Body of pancreas (tissue), 4 donors: ENCODE measurements at regions not wholly inside any gene's neighbourhood (a gene's known extent, or its start where the extent isn't known, plus 50 kb on each side); places are given as distances from the start of the nearest gene placed in this dataset.

Experiments
- ATAC-seq: fragments of 150-250 bp; one replicate; pipeline ENCODE4 v1.9.1; 2016
- DNase-seq, 4 donors: peaks; one replicate each; pipeline ENCODE4 v3.0.0-alpha.2; 2019
- H3K27ac ChIP-seq, 4 donors: fragments of 200-600 bp; sonication (generic); 1 replicate in 3 of 4; 2 replicates in 1 of 4; pipeline versions ENCODE4 v1.5.1 to v1.6.1; 2016 to 2019; ENCODE audit warnings: mild to moderate bottlenecking in 1 of 4, mixed read lengths in 1 of 4, moderate library complexity in 1 of 4
- H3K27me3 ChIP-seq, 2 donors: fragments of 200-600 bp; sonication (generic); one replicate each; pipeline ENCODE4 v1.6.0; 2016; ENCODE audit warnings: mild to moderate bottlenecking in 1 of 2
- H3K36me3 ChIP-seq, 2 donors: fragments of 200-600 bp; sonication (generic); replicated peaks in 1 of 2; 2 replicates each; pipeline ENCODE4 v1.5.1; 2016; ENCODE audit warnings: low read depth in 2 of 2; ENCODE audit not compliant: insufficient read depth in 1 of 2
- H3K4me1 ChIP-seq: fragments of 200-600 bp; sonication (generic); one replicate; pipeline ENCODE4 v1.6.0; 2016
- H3K4me3 ChIP-seq, 2 donors: fragments of 200-600 bp; sonication (generic); 1 replicate in 1 of 2; 2 replicates in 1 of 2; pipeline ENCODE4 v1.5.1; 2016 to 2019
- H3K9me3 ChIP-seq, 3 donors: fragments of 200-600 bp; sonication (generic); 1 replicate in 2 of 3; 2 replicates in 1 of 3; pipeline ENCODE4 v1.5.1; 2016
- POLR2A ChIP-seq, 3 donors: fragments of 450-650 bp; IDR thresholded peaks; one replicate each; pipeline ENCODE4 v1.6.1; 2016; ENCODE audit warnings: antibody characterized with exemption in 3 of 3, mild to moderate bottlenecking in 2 of 3
- WGBS, 2 donors: methylation state at CpG; one replicate each; pipeline ENCODE4 v1.1.5; 2017; 5-methylcytosine and 5-hydroxymethylcytosine counted together
- intact Hi-C: fragments of 100-400 bp; cut with DNase I; formaldehyde crosslinking; loops from one replicate; pipeline ENCODE4 v1.15.1; 2023
- TF ChIP-seq, protein P1 (sequence below), 7 experiments: fragments of 450-650 bp in 4 of 7; fragments of 200-600 bp in 3 of 7; sonication (generic) in 3 of 7; IDR thresholded peaks; one replicate each; pipeline ENCODE4 v1.5.1; 2016 to 2019; ENCODE audit warnings: antibody characterized with exemption in 7 of 7

DNA sequence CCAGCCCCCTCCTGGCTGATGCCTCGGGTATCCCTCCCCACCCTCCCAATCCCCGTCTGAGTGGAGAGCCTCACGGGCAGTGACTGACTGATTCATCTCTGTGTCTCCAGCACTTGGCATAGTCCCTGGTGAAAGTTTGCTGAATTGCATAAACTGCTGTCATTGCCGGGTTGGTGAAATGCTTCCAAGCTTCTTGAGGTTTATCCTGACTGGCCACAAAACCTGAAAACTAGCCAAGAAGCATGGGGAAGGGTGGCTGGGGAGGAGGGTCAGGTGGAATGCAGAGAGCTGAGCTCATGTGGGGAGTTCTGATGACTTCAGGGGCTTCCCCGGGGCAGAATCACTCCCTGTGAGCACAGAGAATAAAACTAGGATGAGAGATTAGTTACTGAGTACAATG lies 56.9 kb upstream of the GGTA1 start:
- DNase-seq (peak; percentile 24 to 66 (median 46)), ATAC-seq (peak; percentile 49)
- Histone ChIP-seq H3K9me3 (no peaks in the 10 kb centered on the region), H3K27me3 (no peaks in the 10 kb centered on the region), H3K4me3 (no peak overlapping the region), H3K4me1 (peaks cover 24% of the 10 kb centered on the region), H3K27ac (peak overlapping the region in 3 of 4 donors; percentile 22 to 78 (median 64)), H3K36me3 (no peaks in the 10 kb centered on the region)
- TF ChIP-seq POLR2A (IDR thresholded peaks at IDR 0.05) = no peak
- TF ChIP-seq, protein P1, sequence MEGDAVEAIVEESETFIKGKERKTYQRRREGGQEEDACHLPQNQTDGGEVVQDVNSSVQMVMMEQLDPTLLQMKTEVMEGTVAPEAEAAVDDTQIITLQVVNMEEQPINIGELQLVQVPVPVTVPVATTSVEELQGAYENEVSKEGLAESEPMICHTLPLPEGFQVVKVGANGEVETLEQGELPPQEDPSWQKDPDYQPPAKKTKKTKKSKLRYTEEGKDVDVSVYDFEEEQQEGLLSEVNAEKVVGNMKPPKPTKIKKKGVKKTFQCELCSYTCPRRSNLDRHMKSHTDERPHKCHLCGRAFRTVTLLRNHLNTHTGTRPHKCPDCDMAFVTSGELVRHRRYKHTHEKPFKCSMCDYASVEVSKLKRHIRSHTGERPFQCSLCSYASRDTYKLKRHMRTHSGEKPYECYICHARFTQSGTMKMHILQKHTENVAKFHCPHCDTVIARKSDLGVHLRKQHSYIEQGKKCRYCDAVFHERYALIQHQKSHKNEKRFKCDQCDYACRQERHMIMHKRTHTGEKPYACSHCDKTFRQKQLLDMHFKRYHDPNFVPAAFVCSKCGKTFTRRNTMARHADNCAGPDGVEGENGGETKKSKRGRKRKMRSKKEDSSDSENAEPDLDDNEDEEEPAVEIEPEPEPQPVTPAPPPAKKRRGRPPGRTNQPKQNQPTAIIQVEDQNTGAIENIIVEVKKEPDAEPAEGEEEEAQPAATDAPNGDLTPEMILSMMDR (IDR thresholded peaks at IDR 0.05) = no peak
- intact Hi-C loops = no loop called here
- WGBS, 2 donors = 37 to 40% methylated on average over 5 of the region's 5 CpGs

DNA sequence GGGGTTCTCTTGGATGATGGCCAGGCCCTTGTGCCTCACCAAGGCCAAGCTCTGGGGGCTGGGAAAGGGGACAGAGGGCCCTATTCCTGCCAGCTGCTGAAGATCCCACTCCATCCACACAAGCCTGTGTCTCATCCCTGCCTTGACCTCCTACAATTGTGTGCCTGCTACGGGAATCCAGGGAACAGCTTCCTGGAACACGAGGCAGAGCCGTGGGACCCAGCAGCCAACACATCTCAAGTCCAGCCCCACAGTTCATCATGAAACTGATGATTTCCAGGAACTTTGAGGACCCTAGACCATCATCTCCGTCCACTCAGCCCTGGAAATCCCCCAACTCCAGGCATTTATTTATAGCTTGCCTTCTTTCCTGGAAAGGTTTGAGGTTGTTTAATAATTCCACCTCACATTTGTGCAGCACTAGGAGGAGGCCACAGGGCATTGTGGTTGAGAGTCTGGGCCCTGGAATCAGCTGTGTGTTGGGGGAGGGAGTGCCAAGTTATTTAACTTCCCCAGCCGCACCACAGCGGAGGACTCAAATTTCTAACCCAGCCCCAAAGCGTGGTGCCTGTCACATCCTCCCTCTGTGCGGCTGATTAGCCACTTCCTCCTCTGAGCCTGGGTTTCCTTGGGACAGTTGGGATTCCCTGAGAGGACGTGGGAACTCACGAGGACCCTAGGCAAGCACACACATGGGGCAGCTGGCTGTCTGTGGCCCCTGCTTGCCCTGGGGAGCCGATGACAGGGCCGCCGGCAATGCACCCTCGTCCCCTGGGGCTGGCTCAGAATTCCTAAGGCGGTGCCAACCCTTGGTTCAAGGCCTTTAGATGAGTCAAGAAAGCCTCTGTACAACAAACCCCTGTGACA lies 58.2 kb upstream of the GGTA1 start:
- ATAC-seq (peak; percentile 80), DNase-seq (peak; percentile 39 to 77 (median 56))
- intact Hi-C loops = no loop called here
- H3K27ac ChIP-seq = peak overlapping the region; percentile 53 to 78 (median 60)
- 30 to 31% methylated on average over 11 to 15 of the region's 15 CpGs for WGBS, 2 donors
- no peaks in the 10 kb centered on the region for H3K36me3 ChIP-seq
- peaks cover 24% of the 10 kb centered on the region for H3K4me1 ChIP-seq
- H3K4me3 ChIP-seq = no peak overlapping the region
- no peaks in the 10 kb centered on the region for H3K9me3 ChIP-seq
- TF ChIP-seq POLR2A (IDR thresholded peaks at IDR 0.05) = no peak
- H3K27me3 ChIP-seq = no peaks in the 10 kb centered on the region

DNA sequence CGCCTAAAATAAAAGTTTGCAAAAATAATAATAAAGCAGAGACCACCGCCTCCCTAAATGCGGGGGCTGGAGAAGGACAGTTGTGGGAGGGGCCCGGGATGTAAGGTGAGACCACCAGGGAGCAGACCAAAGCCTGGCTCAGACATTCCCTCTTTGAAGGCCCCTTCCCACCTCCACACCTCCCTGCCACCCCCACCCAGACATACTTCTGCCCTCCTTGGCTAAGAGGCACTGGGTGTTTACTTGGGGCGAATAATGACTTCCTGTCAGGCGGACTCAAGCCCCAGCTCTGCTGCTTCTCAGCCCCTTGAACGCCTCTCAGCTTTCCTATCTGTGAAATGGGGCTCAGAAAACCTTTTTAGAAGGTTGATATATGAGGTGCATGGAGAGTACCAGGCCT lies 58.8 kb upstream of the GGTA1 start:
- TF ChIP-seq, protein P1 (IDR thresholded peaks at IDR 0.05) = no peak
- TF ChIP-seq POLR2A (IDR thresholded peaks at IDR 0.05) = no peak
- intact Hi-C loops = no loop called here
- Histone ChIP-seq H3K27ac (peak overlapping the region in 3 of 4 donors; percentile 53 to 78 (median 64)), H3K4me3 (no peak overlapping the region), H3K27me3 (no peaks in the 10 kb centered on the region), H3K4me1 (peaks cover 24% of the 10 kb centered on the region), H3K9me3 (no peaks in the 10 kb centered on the region), H3K36me3 (no peaks in the 10 kb centered on the region)
- WGBS, 2 donors = 64 to 72% methylated on average over 4 to 7 of the region's 7 CpGs
- no peak for ATAC-seq
- no peak for DNase-seq

DNA sequence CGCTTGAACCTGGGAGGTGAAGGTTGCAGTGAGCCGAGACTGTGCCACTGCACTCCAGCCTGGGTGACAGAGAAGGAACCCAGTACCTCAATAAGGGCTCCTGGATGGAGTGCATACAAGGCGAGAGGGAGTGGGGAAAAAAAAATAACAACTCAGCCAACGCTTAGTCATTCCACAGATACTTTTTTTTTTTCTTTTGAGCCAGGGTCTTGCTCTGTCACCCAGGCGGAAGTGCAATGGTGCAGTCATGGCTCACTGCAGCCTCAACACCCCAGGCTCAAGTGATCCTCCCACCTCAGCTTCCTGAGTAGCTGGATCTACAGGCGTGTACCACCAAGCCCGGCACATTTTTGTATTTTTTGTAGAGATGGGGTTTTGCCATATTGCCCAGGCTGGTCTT lies 59.5 kb upstream of the GGTA1 start:
- no peak for DNase-seq
- ATAC-seq = no peak
- Histone ChIP-seq H3K27ac (no peak overlapping the region), H3K27me3 (no peaks in the 10 kb centered on the region), H3K4me1 (peaks cover 24% of the 10 kb centered on the region), H3K4me3 (no peak overlapping the region), H3K9me3 (no peaks in the 10 kb centered on the region), H3K36me3 (no peaks in the 10 kb centered on the region)
- intact Hi-C loops = no loop called here
- 79 to 84% methylated on average over 7 of the region's 7 CpGs for WGBS, 2 donors
- TF ChIP-seq, protein P1 (IDR thresholded peaks at IDR 0.05) = no peak
- no peak for TF ChIP-seq POLR2A (IDR thresholded peaks at IDR 0.05)

DNA sequence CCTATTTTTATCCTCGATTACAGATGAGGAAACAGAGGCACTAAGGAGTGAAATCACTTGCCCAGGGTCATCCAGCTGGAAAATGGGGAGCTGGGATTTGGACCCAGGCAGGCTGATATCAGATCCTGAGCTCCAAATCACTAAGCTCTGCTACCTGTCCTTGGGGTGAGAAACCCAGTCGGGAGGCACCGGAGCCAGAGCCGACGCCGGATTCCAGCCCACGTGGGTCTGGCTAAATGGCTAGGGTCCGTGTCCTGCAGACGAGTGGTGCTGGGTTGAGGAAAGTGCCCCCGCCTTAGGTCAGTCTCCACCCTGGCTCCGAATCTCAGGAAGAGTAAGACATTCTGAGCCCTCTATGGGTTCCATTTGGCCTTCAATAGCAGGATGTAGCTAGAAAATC lies 61.3 kb upstream of the GGTA1 start:
- 87 to 94% methylated on average over 11 of the region's 11 CpGs for WGBS, 2 donors
- intact Hi-C loops = no loop called here
- Histone ChIP-seq H3K36me3 (no peaks in the 10 kb centered on the region), H3K27me3 (no peaks in the 10 kb centered on the region), H3K4me1 (peaks cover 24% of the 10 kb centered on the region), H3K9me3 (no peaks in the 10 kb centered on the region), H3K27ac (no peak overlapping the region), H3K4me3 (no peak overlapping the region)
- TF ChIP-seq POLR2A (IDR thresholded peaks at IDR 0.05) = no peak
- TF ChIP-seq, protein P1 (IDR thresholded peaks at IDR 0.05) = no peak
- DNase-seq = no peak
- ATAC-seq = no peak
